ENCODE measurements at regions not wholly inside any gene's neighbourhood (a gene's known extent, or its start where the extent isn't known, plus 50 kb on each side); places are given as distances from the start of the nearest gene placed in this dataset.
"Not testable (repeated sequence)": the region's sequence is repeated elsewhere in the genome, so short reads cannot be mapped to it uniquely, and the experiment has no call there.

DNA sequence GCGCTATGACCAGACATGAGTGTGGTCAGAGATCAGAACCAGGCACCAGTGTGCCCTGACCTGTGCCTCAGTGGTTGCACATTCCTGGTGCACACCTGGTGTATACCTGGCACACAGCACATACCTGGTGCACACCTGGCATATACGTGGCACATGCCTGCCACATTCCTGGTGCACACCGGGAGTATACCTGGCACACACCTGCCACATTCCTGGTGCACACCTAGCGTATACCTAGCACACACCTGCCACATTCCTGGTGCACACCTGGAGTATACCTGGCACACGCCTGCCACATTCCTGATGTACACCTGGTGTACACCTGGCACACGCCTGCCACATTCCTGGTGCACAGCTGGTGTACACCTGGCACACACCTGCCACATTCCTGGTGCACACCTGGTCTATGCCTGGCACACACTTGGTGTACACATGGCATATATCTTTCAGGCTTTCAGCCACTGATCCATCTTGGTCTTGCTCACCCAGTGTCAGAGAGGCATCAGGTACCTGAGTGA lies 61.3 kb upstream of the ADGRL1 start:
- intact Hi-C loops (cut with micrococcal nuclease) = loop anchor here (2.0 kb wide), 1 partner anchor 76 kb away; no protein-coding TSS in a partner anchor
- H3K9me3 ChIP-seq (ENCODE audit: control insufficient read depth in 1 of 2, insufficient read depth in 1 of 2, low read depth in 1 of 2, low read length in 2 of 2) = no peaks in the 10 kb centered on the region
- ChIA-PET RAD21 (ENCODE audit: low non-redundant PET in 1 of 2, low total read pairs in 2 of 2, uncharacterized antibody in 2 of 2, unreplicated experiment in 2 of 2) (no interaction called here), CTCF (no interaction called here), POLR2A (no interaction called here)
- no peaks in the 10 kb centered on the region for H4K20me1 ChIP-seq (ENCODE audit: insufficient read depth)
- no peak overlapping the region for H3K4me3 ChIP-seq (replicated peaks in 1 of 2; ENCODE audit: low read depth in 1 of 2, low read length in 2 of 2)
- H3K79me2 ChIP-seq (ENCODE audit: insufficient read depth, low read length) = no peaks in the 10 kb centered on the region
- no peak overlapping the region for H3K9ac ChIP-seq (ENCODE audit: low read length)
- H2AFZ ChIP-seq (ENCODE audit: low read depth, low read length, poor library complexity, severe bottlenecking) = no peak overlapping the region
- no peak overlapping the region for H3K4me2 ChIP-seq (ENCODE audit: low read length)
- H3K4me1 ChIP-seq (ENCODE audit: control insufficient read depth in 1 of 2, insufficient read depth in 2 of 2, low read length in 2 of 2) = no peaks in the 10 kb centered on the region
- no peak overlapping the region for H3K27ac ChIP-seq (ENCODE audit: low read depth, low read length)
- H3K36me3 ChIP-seq (ENCODE audit: control insufficient read depth in 1 of 2, insufficient read depth in 2 of 2, low read length in 2 of 2) = no peaks in the 10 kb centered on the region
- DNase-seq (ENCODE audit: low read depth, low spot score) (no peak), ATAC-seq (no peak)
- no peaks in the 10 kb centered on the region for H3K9me2 ChIP-seq (ENCODE audit: insufficient read depth)
- H3K27me3 ChIP-seq (ENCODE audit: insufficient read depth, low read length) = no peaks in the 10 kb centered on the region
- no TSS peak for BruUV-seq (replicated peaks)
- TF ChIP-seq, protein P1, sequence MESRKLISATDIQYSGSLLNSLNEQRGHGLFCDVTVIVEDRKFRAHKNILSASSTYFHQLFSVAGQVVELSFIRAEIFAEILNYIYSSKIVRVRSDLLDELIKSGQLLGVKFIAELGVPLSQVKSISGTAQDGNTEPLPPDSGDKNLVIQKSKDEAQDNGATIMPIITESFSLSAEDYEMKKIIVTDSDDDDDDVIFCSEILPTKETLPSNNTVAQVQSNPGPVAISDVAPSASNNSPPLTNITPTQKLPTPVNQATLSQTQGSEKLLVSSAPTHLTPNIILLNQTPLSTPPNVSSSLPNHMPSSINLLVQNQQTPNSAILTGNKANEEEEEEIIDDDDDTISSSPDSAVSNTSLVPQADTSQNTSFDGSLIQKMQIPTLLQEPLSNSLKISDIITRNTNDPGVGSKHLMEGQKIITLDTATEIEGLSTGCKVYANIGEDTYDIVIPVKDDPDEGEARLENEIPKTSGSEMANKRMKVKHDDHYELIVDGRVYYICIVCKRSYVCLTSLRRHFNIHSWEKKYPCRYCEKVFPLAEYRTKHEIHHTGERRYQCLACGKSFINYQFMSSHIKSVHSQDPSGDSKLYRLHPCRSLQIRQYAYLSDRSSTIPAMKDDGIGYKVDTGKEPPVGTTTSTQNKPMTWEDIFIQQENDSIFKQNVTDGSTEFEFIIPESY (IDR thresholded peaks at IDR 0.05; ENCODE audit: extremely low read depth, insufficient replicate concordance, low read length) = no peak
- no peak for TF ChIP-seq EZH2 (IDR thresholded peaks at IDR 0.05)

DNA sequence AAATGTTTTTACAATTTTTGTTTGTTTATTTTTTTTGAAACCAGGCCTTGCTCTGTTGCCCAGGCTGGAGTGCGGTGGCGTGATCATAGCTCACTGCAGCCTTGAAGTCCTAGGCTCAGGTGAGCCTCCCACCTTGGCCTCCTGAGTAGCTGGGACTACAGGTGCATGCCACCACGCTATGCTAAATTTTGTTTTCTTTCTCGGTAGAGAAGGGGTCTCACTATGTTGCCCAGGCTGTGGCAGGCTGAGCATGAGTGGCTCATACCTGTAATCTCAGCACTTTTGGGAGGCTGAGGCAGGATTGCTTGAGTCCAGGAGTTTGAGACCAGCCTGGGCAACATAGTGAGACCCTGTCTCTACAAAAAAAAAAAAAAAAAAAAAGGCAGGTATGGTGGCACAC lies 60.2 kb upstream of the ADGRL1 start:
- DNase-seq (ENCODE audit: low read depth, low spot score); POLR2A ChIA-PET; H4K20me1 ChIP-seq (ENCODE audit: insufficient read depth); H3K9me3 ChIP-seq (ENCODE audit: control insufficient read depth in 1 of 2, insufficient read depth in 1 of 2, low read depth in 1 of 2, low read length in 2 of 2); H3K36me3 ChIP-seq (ENCODE audit: control insufficient read depth in 1 of 2, insufficient read depth in 2 of 2, low read length in 2 of 2); H2AFZ ChIP-seq (ENCODE audit: low read depth, low read length, poor library complexity, severe bottlenecking); H3K9me2 ChIP-seq (ENCODE audit: insufficient read depth); BruUV-seq (replicated peaks); ATAC-seq; H3K27me3 ChIP-seq (ENCODE audit: insufficient read depth, low read length); H3K79me2 ChIP-seq (ENCODE audit: insufficient read depth, low read length); H3K4me1 ChIP-seq (ENCODE audit: control insufficient read depth in 1 of 2, insufficient read depth in 2 of 2, low read length in 2 of 2); CTCF ChIA-PET; H3K4me2 ChIP-seq (ENCODE audit: low read length); RAD21 ChIA-PET (ENCODE audit: low non-redundant PET in 1 of 2, low total read pairs in 2 of 2, uncharacterized antibody in 2 of 2, unreplicated experiment in 2 of 2); H3K4me3 ChIP-seq (replicated peaks in 1 of 2; ENCODE audit: low read depth in 1 of 2, low read length in 2 of 2); H3K27ac ChIP-seq (ENCODE audit: low read depth, low read length); H3K9ac ChIP-seq (ENCODE audit: low read length): not testable (repeated sequence)
- intact Hi-C loops (cut with micrococcal nuclease) = loop anchor here (2.0 kb wide), 1 partner anchor 77 kb away; no protein-coding TSS in a partner anchor

Data from HCT116 (cell line).